IPS DF 6.9 (cell line): ENCODE measurements at regions not wholly inside any gene's neighbourhood (a gene's known extent, or its start where the extent isn't known, plus 50 kb on each side); places are given as distances from the start of the nearest gene placed in this dataset.
"Not testable (repeated sequence)": the region's sequence is repeated elsewhere in the genome, so short reads cannot be mapped to it uniquely, and the experiment has no call there.

Experiments used
- DNase-seq: peaks from one replicate; pipeline ENCODE4 v3.0.0-alpha.2; 2013; ENCODE audit warnings: low read depth, low spot score
- H3K27ac ChIP-seq: one replicate; pipeline ENCODE4 v1.5.1; 2013; ENCODE audit warnings: low read length, control low read depth
- H3K27me3 ChIP-seq: 2 replicates; pipeline ENCODE4 v1.6.1; 2013; ENCODE audit warnings: mild to moderate bottlenecking, low read length; ENCODE audit not compliant: control insufficient read depth, insufficient read depth
- H3K36me3 ChIP-seq: 2 replicates; pipeline ENCODE4 v1.6.1; 2013; ENCODE audit warnings: low read length; ENCODE audit not compliant: control insufficient read depth, insufficient read depth
- H3K4me1 ChIP-seq: 2 replicates; pipeline ENCODE4 v1.6.1; 2013; ENCODE audit warnings: low read length; ENCODE audit not compliant: control insufficient read depth, insufficient read depth
- H3K4me3 ChIP-seq: 2 replicates; pipeline ENCODE4 v1.5.1; 2013; ENCODE audit warnings: mild to moderate bottlenecking, low read length
- H3K9me3 ChIP-seq: 2 replicates; pipeline ENCODE4 v1.6.1; 2013; ENCODE audit warnings: low read length, inconsistent platforms; ENCODE audit not compliant: control insufficient read depth, insufficient read depth
- WGBS: extraction: QIAGEN DNeasy Blood & Tissue Kit; methylation state at CpG from one replicate; pipeline ENCODE4 v1.1.7; 2013; ENCODE audit warnings: mixed read lengths, missing lambda C conversion rate; ENCODE audit not compliant: insufficient read length, insufficient coverage; 5-methylcytosine and 5-hydroxymethylcytosine counted together

GRCh38 chr7:46603296-46603752 is 682.3 kb upstream of the IGFBP3 start:
- Histone ChIP-seq H3K4me3 (no peak overlapping the region), H3K27ac (no peak overlapping the region), H3K4me1 (no peaks in the 10 kb centered on the region), H3K9me3 (no peaks in the 10 kb centered on the region), H3K36me3 (no peaks in the 10 kb centered on the region), H3K27me3 (no peaks in the 10 kb centered on the region)
- WGBS: no CpG with 5 or more reads among the region's 7 CpGs
- DNase-seq: no peak

GRCh38 chr7:46600340-46600739 is 679.3 kb upstream of the IGFBP3 start:
- DNase-seq: no peak
- no peaks in the 10 kb centered on the region for H3K4me1 ChIP-seq
- no CpG with 5 or more reads among the region's 5 CpGs for WGBS
- no peak overlapping the region for H3K27ac ChIP-seq
- no peaks in the 10 kb centered on the region for H3K9me3 ChIP-seq
- H3K4me3 ChIP-seq: no peak overlapping the region
- no peaks in the 10 kb centered on the region for H3K36me3 ChIP-seq
- no peaks in the 10 kb centered on the region for H3K27me3 ChIP-seq

- H3K27me3 ChIP-seq, H3K4me1 ChIP-seq, H3K4me3 ChIP-seq, H3K9me3 ChIP-seq, H3K36me3 ChIP-seq, DNase-seq, H3K27ac ChIP-seq: not testable (repeated sequence)
- WGBS: no CpG with 5 or more reads among the region's 1 CpG
These were observed 673.8 kb upstream of the IGFBP3 start for GRCh38 chr7:46594831-46595230.

GRCh38 chr7:46590918-46591905 is 670.1 kb upstream of the IGFBP3 start:
- DNase-seq, H3K27ac ChIP-seq: not testable (repeated sequence)
- no CpG with 5 or more reads among the region's 10 CpGs for WGBS

GRCh38 chr7:46589286-46589685 is 668.2 kb upstream of the IGFBP3 start:
- DNase-seq: no peak
- Histone ChIP-seq H3K4me3 (no peak overlapping the region), H3K36me3 (no peaks in the 10 kb centered on the region), H3K9me3 (no peaks in the 10 kb centered on the region), H3K27me3 (no peaks in the 10 kb centered on the region), H3K27ac (no peak overlapping the region), H3K4me1 (no peaks in the 10 kb centered on the region)
- WGBS: no CpG with 5 or more reads among the region's 5 CpGs

More at GRCh38 chr7:46590918-46591905, 670.1 kb upstream of the IGFBP3 start:
- not testable (repeated sequence) for H3K36me3 ChIP-seq, H3K4me3 ChIP-seq, H3K4me1 ChIP-seq, H3K27me3 ChIP-seq, H3K9me3 ChIP-seq

GRCh38 chr7:46586406-46586805 is 665.3 kb upstream of the IGFBP3 start:
- Histone ChIP-seq H3K9me3 (no peaks in the 10 kb centered on the region), H3K4me3 (no peak overlapping the region), H3K27me3 (no peaks in the 10 kb centered on the region), H3K4me1 (no peaks in the 10 kb centered on the region), H3K36me3 (no peaks in the 10 kb centered on the region), H3K27ac (no peak overlapping the region)
- DNase-seq: no peak
- no CpG with 5 or more reads among the region's 1 CpG for WGBS

- no peaks in the 10 kb centered on the region; the same call in 1 of the 2 replicates for H3K27me3 ChIP-seq
- no peak overlapping the region for H3K4me3 ChIP-seq
- no CpG with 5 or more reads among the region's 1 CpG for WGBS
- H3K27ac ChIP-seq: no peak overlapping the region
- no peaks in the 10 kb centered on the region for H3K36me3 ChIP-seq
- no peaks in the 10 kb centered on the region for H3K4me1 ChIP-seq
- no peak for DNase-seq
- no peaks in the 10 kb centered on the region for H3K9me3 ChIP-seq
These were observed 662.6 kb upstream of the IGFBP3 start for GRCh38 chr7:46583656-46584055.

GRCh38 chr7:46581268-46581667 is 660.2 kb upstream of the IGFBP3 start:
- H3K27ac ChIP-seq: no peak overlapping the region
- WGBS: no CpG with 5 or more reads among the region's 3 CpGs
- H3K4me3 ChIP-seq: no peak overlapping the region
- H3K27me3 ChIP-seq: no peaks in the 10 kb centered on the region; the same call in 1 of the 2 replicates
- DNase-seq: no peak
- no peaks in the 10 kb centered on the region for H3K9me3 ChIP-seq
- H3K4me1 ChIP-seq: no peaks in the 10 kb centered on the region
- H3K36me3 ChIP-seq: no peaks in the 10 kb centered on the region

GRCh38 chr7:46580766-46581165 is 659.7 kb upstream of the IGFBP3 start:
- Histone ChIP-seq H3K27ac (no peak overlapping the region), H3K4me3 (no peak overlapping the region), H3K27me3 (no peaks in the 10 kb centered on the region; the same call in 1 of the 2 replicates), H3K4me1 (no peaks in the 10 kb centered on the region), H3K36me3 (no peaks in the 10 kb centered on the region), H3K9me3 (no peaks in the 10 kb centered on the region)
- WGBS: no CpG with 5 or more reads among the region's 6 CpGs
- DNase-seq: no peak

- no peaks in the 10 kb centered on the region for H3K4me1 ChIP-seq
- no peak overlapping the region for H3K27ac ChIP-seq
- H3K27me3 ChIP-seq: no peaks in the 10 kb centered on the region; the same call in 1 of the 2 replicates
- H3K9me3 ChIP-seq: no peaks in the 10 kb centered on the region
- WGBS: no CpG with 5 or more reads among the region's 1 CpG
- DNase-seq: no peak
- no peaks in the 10 kb centered on the region for H3K36me3 ChIP-seq
- H3K4me3 ChIP-seq: no peak overlapping the region
These were observed 656.3 kb upstream of the IGFBP3 start for GRCh38 chr7:46577394-46577793.
